ENCODE measurements at regions not wholly inside any gene's neighbourhood (a gene's known extent, or its start where the extent isn't known, plus 50 kb on each side); places are given as distances from the start of the nearest gene placed in this dataset.

- no peaks in the 10 kb centered on the region for H3K27me3 ChIP-seq
- peaks cover 0 to 4% (median 0%) of the 10 kb centered on the region in 4 donors for H3K9me3 ChIP-seq
- no peak overlapping the region for H3K27ac ChIP-seq
- TF ChIP-seq POLR2AphosphoS5 (IDR thresholded peaks at IDR 0.05) = no peak
- TF ChIP-seq CTCF (IDR thresholded peaks at IDR 0.05) = no peak
- no peak for TF ChIP-seq EP300 (IDR thresholded peaks at IDR 0.05)
- no peak for TF ChIP-seq POLR2A (IDR thresholded peaks at IDR 0.05)
- no peak for DNase-seq
- H3K4me1 ChIP-seq = no peaks in the 10 kb centered on the region
- H3K36me3 ChIP-seq = no peaks in the 10 kb centered on the region
- 54 to 65% (median 56%) methylated on average over 2 of the region's 2 CpGs for WGBS, 5 donors
- no peak overlapping the region for H3K4me3 ChIP-seq
- intact Hi-C loops (cut with DNase I; ENCODE audit: low total_unique reads) = no loop called here
These were observed 423.9 kb downstream of the PABPC4L start for GRCh38 chr4:133777661-133778060.

- no peak for DNase-seq
- no peak overlapping the region for H3K27ac ChIP-seq
- WGBS, 5 donors = 81 to 93% (median 89%) methylated on average over 4 of the region's 4 CpGs
- TF ChIP-seq EP300 (IDR thresholded peaks at IDR 0.05) (no peak), POLR2AphosphoS5 (IDR thresholded peaks at IDR 0.05) (no peak), CTCF (IDR thresholded peaks at IDR 0.05) (no peak), POLR2A (IDR thresholded peaks at IDR 0.05) (no peak)
- intact Hi-C loops (cut with DNase I; ENCODE audit: low total_unique reads) = no loop called here
- no peaks in the 10 kb centered on the region for H3K4me1 ChIP-seq
- no peaks in the 10 kb centered on the region for H3K36me3 ChIP-seq
- peaks cover 0 to 4% (median under 1%) of the 10 kb centered on the region in 4 donors for H3K9me3 ChIP-seq
- no peaks in the 10 kb centered on the region for H3K27me3 ChIP-seq
- no peak overlapping the region for H3K4me3 ChIP-seq
These were observed 424.6 kb downstream of the PABPC4L start for GRCh38 chr4:133776961-133777360.

- Histone ChIP-seq H3K27me3 (no peaks in the 10 kb centered on the region), H3K36me3 (no peaks in the 10 kb centered on the region), H3K27ac (no peak overlapping the region), H3K4me3 (no peak overlapping the region), H3K4me1 (no peaks in the 10 kb centered on the region), H3K9me3 (peaks cover 0 to 7% (median 2%) of the 10 kb centered on the region in 4 donors)
- intact Hi-C loops (cut with DNase I; ENCODE audit: low total_unique reads) = no loop called here
- TF ChIP-seq POLR2A (IDR thresholded peaks at IDR 0.05) = no peak
- no peak for TF ChIP-seq POLR2AphosphoS5 (IDR thresholded peaks at IDR 0.05)
- TF ChIP-seq CTCF (IDR thresholded peaks at IDR 0.05) = no peak
- no peak for TF ChIP-seq EP300 (IDR thresholded peaks at IDR 0.05)
- WGBS, 5 donors = 70 to 87% (median 80%) methylated on average over 2 of the region's 2 CpGs
- no peak for DNase-seq
These were observed 425.1 kb downstream of the PABPC4L start for GRCh38 chr4:133776503-133776902.

- no peaks in the 10 kb centered on the region for H3K36me3 ChIP-seq
- intact Hi-C loops (cut with DNase I; ENCODE audit: low total_unique reads) = no loop called here
- TF ChIP-seq POLR2AphosphoS5 (IDR thresholded peaks at IDR 0.05) (no peak), POLR2A (IDR thresholded peaks at IDR 0.05) (no peak), CTCF (IDR thresholded peaks at IDR 0.05) (no peak), EP300 (IDR thresholded peaks at IDR 0.05) (no peak)
- peaks cover 0 to 12% (median 2%) of the 10 kb centered on the region in 4 donors for H3K9me3 ChIP-seq
- no peaks in the 10 kb centered on the region for H3K27me3 ChIP-seq
- H3K4me1 ChIP-seq = no peaks in the 10 kb centered on the region
- no peak for DNase-seq
- H3K27ac ChIP-seq = no peak overlapping the region
- H3K4me3 ChIP-seq = no peak overlapping the region
These were observed 425.7 kb downstream of the PABPC4L start for GRCh38 chr4:133775881-133776280.
